ENCODE measurements at regions not wholly inside any gene's neighbourhood (a gene's known extent, or its start where the extent isn't known, plus 50 kb on each side); places are given as distances from the start of the nearest gene placed in this dataset.
"Not testable (repeated sequence)": the region's sequence is repeated elsewhere in the genome, so short reads cannot be mapped to it uniquely, and the experiment has no call there.

DNA sequence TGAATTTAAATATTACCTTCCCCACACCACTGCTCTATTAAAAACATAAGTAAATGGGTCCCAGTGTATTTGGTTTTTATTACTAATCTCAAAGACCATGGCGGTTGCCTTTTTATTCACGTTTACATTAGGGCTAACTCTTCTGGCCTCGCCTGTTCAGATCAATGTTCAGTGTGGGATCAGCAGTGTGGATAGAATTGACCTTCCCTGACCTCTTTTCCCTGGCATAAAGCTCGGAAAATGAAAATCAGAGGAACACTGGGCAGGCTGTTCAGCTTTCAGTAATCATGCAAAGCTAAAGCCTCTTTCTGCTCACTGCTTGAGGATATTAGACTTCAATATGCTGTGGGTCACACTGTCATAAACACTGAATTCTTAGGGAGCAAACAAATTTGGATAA, 422.6 kb upstream of the ONECUT1 start:
- no peak for DNase-seq (ENCODE audit: low spot score)

DNA sequence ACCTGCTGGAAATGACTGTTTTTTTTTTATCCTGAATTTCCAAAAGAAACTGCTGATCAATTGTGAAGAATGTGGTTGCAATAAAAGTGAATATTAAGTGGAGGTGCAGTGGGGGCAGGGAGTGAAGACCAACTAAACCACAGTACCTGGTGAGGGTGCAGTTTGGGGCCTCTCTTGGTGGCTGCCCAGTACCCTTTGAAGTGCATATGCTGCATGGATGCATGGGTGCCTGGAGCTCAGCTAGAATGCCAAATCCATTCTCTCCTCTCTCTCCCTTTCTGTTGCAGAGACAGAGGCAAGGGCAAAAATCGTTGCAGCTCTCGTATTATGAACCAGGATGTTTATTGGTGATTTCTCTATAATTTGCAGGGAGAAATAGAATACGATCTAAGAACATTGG, 420.5 kb upstream of the ONECUT1 start:
- DNase-seq (ENCODE audit: low spot score) = no peak

DNA sequence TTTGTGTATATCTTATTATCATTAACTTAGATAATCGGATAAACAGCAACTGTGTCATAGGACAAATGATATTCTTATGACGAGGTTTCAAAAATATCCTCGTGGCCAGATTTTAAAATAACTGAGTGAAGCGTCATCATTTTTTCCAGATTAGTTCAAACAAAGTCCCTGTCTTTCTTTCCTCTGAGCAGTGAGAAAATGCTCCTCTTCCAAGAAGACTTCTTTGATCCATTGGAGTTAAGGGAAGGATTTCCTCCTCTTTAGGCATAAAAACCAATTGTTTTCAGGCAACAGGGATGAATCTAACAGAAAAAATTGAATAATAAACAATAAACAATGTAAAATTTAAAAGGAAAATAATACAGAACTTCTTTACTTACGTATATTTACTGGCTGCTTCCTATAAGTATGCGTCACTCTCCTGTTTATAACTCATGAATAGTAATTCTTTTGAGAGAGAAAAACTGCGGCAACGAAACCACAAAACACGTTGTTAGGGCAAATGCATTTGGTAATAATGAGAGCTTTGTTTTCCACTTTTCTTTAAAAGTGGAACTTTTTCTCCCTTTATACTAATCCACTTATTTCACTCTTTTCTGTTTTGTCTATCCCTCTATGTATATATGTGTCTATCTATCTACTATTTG, 419.4 kb upstream of the ONECUT1 start:
- DNase-seq (ENCODE audit: low spot score) = no peak

DNA sequence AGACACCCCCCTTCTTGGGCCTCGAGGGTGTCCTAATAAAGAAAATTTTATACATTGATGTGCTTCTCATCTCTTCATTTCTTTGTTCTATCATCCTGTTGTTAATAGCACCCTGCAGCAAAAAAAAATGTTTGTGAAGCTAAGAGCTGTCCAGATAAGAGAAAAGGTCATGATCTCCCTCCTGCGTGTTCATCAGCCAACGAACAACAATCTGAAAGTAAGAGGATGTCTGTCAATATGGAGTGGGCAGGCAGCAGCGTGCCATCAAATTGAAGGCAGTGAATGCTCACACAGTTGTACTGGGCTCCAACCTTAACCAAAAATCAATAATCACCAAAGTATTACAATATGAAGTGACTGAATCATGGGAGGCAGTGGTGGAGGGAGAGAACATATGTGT, 418.6 kb upstream of the ONECUT1 start:
- no peak for DNase-seq (ENCODE audit: low spot score)

DNA sequence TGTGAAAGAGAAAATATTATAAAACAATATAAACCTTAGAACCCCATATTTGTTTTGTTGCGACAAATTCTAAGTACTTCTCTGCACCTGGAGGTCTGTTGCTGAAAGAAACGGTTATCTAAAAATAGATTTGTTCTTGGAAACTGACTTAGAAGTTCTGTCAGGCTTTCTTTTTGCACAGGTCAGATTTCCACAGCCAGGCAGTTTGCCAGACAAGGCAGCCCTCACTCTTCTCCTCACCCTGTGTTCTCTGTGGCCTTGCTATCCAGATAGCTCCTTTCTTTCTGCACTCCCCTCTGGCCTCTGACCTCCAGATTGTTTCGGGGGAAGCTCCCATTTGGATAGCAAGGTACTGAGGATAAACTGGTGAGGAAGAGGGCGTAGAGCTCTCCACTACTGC, 413.3 kb upstream of the ONECUT1 start:
- no peak for DNase-seq (ENCODE audit: low spot score)

DNA sequence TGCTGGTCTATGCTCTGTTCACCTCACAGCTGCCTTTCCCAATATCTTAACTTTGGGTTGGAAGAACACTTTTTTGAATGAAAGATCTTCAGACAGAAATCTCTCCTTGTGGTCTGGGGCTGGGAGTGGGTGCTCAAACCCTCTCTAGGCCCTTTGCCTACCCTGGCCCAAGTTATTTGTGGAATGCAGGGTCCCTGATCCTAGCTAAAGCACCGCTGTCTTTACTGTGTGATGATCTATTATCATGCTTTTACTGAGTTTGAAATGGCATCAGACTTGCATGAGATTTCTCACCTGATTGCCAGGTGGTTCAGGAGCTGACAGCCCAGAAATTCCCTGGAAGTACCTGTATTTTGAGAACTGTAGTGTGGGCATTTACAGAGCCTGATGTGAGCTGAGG, 412.7 kb upstream of the ONECUT1 start:
- DNase-seq (ENCODE audit: low spot score) = no peak

DNA sequence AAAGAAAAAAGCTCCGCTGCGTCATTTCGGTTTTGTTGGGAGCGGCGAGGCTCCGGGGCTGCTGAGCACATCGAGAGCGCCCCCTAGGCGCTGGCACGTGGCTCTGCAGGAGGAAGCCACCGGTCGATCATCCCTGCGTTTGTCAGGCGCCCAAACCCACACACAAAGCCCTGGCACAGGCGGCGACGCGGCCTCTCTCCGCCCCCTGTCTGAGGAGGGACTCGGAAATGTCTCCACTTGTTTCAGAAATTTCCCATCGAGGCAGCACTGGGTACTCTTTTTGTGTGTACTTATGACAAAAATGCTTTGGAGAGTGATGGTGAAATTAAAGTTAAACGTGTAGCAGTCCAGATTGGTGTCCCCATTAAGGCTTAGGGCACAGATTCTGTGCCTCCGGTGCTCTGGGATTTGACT, 407.3 kb upstream of the ONECUT1 start:
- peak; percentile 89 for DNase-seq (ENCODE audit: low spot score)

GRCh38 chr15:53196788-53197187, 406.7 kb upstream of the ONECUT1 start:
- DNase-seq (ENCODE audit: low spot score) = no peak

DNA sequence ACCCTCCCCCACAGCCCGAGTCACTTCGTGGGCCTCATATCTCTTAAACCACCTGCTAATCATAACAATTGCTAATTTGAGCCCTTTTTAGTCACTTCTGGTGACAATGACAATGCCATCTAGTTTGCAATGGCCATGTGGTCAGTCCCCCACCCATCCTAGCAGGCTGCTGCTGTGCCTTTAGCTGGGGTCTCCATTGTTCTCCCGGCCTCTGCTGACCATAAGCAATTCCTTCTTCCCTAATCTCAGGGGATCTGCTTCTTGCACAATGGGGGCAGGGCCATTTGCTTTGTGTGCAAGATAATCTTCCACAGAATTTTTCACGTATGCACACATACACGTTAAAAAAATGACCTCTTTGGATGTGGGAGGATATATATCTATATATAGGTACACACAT, 406.1 kb upstream of the ONECUT1 start:
- DNase-seq (ENCODE audit: low spot score) = no peak

DNA sequence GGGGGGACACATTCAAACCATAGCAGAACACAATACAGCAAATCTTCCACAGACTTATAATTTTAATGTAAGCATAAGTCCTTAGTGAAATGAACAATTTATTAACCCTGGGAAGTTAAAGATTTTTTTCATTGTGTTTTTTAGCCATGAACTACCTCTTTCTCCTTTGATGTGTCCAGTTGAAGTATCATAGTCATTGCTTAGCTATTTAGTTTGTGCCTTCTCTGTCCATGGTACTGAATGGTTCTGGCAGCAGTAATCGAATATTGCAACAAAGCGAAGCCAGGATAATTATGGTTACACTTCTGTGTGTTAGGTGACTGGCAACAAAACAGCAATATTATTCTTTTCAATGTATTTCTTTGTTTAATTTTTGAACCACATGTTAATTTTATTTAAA, 403.0 kb upstream of the ONECUT1 start:
- DNase-seq (ENCODE audit: low spot score) = no peak

- DNase-seq (ENCODE audit: low spot score) = no peak
Observed at GRCh38 chr15:53189860-53190259, 399.7 kb upstream of the ONECUT1 start.

GRCh38 chr15:53183449-53183848, 393.3 kb upstream of the ONECUT1 start:
- DNase-seq (ENCODE audit: low spot score) = not testable (repeated sequence)

DNA sequence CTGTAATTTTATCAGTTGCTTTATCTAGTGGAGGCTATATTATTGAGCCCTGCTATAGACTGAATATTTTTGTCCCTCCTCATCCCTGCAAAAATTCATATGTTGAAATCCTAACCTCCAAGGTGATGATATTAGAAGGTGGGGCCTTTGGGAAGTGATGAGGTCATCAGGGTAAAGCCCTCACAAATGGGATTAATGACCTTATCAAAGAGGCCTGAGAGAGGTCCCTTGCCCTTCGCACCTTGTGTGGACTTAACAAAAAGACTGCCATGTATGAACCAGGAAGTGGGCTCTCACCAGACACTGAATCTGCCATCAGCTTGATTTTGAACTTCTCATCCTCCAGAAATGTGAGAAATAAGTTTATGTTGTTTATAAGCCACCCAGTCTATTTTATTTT, 381.4 kb upstream of the ONECUT1 start:
- DNase-seq (ENCODE audit: low spot score) = no peak

DNA sequence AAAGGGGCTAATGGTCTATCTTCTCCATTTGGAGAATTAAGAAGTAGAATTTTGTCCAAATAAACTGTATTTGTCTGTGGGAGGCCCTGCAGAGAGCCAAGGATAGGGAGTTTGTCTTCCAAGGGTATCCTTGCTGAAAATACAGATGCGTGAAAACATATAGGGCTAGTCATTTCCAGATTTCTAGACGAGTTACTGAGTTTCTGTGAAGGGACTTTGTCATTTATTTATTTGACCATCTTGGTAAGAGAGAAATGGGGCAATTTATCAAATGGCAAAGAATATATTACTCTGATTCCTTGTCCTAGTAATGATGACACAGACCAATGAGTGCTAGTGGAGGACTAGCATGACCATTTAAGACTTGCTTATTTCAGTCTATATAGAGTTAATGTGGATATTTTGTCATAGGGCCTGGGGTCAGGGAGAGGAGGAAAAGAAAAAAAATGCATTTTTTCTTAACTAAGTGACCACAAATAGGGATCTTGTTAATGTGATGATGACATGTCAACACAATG, 376.6 kb upstream of the ONECUT1 start:
- DNase-seq (ENCODE audit: low spot score) = no peak

DNA sequence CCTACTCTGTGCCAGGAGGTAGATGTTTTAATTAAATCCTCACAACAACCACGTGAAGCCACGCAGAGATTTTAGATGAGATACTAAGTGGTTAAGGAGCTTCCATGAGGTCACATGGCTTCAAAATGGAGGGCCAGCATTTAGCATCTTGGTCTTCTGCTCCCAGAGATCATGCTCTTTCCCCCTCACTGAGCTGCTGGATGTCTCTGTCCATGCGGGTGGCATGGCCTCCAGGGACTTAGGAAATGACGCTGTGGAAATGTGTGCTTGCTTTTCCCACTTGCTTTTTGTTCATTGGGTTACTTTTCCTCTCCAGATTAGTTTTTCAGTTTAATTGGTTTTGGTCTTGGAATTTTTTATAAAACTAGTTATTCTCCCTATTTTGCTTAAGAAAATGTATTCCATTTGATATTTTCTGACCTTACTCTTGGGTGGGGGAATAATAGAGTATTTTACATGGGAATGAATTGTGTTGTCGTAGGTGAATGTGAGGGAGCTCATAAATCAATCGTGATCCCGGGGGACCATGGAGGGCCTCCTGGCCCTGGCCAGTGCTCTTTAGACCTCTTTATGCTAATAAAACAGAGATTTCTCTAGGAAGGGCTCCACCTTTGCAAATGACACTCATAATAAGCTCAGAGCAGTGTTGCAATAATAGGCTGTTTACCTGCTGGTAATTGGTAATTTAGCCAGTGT, 376.0 kb upstream of the ONECUT1 start:
- no peak for DNase-seq (ENCODE audit: low spot score)

- no peak for DNase-seq (ENCODE audit: low spot score)
Observed at GRCh38 chr15:53160092-53160704, 370.1 kb upstream of the ONECUT1 start.

DNA sequence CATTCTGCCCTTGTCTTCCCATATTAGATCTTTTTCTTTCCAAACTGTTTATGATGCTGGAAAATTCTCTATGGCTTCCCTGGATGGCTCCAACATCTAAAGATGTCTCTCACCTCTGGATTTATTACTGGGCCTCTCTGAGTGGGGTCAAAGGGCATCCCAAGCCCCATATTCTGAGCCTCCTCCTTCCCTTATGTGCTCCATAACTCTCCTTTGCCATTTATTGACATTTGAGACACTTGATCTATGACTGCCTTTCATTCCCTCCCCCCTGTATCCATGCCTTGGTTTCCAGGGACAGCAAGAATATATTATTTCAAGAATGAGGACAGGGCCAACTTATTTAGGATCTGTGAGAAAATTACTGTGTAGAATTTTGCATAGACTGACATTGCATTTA, 369.3 kb upstream of the ONECUT1 start:
- no peak for DNase-seq (ENCODE audit: low spot score)

GRCh38 chr15:53158995-53159394, 368.9 kb upstream of the ONECUT1 start:
- no peak for DNase-seq (ENCODE audit: low spot score)

- no peak for DNase-seq (ENCODE audit: low spot score)
Observed at GRCh38 chr15:53133255-53133850, 343.2 kb upstream of the ONECUT1 start.

GRCh38 chr15:53130943-53131342, 340.8 kb upstream of the ONECUT1 start:
- no peak for DNase-seq (ENCODE audit: low spot score)

DNA sequence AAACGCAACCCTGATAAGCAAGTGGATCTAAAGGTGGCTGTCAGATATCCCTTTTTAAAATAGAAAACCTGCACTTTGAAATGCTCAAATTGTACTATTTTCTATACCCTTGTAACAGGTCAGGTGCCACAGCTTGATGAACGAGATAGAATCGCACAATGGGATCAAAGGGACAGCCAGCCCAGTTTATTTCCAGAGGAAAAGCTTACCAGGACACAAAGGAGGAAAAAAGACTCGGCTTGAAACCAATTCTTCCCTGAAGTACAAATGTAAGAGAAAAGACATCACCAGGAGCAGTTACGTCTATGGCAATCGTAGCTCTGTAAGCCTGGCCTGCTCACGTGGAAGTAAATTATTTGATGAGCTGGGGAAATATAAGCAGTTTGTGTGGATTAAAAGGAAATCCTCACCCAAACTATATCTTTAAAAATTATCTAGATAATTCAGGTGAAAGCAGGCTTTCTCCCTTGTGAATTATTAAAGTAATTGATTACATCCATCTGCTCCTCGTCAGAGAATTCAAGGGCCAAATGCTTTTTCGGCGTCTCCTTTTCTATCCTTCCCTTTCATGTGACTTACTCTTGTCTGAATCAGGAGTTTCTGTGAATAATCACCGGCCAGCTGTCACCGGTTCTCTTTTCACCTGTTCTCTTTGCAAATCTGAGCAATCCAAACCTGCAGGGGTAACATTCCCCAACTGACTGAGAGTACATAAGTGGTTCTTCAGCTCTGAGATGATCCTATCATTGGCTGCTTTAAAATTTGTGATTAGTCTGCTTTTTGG, 339.2 kb upstream of the ONECUT1 start:
- DNase-seq (ENCODE audit: low spot score) = no peak

GRCh38 chr15:53128652-53129051, 338.5 kb upstream of the ONECUT1 start:
- DNase-seq (ENCODE audit: low spot score) = no peak
